Heart right ventricle (tissue), 16 donors: ENCODE measurements at regions not wholly inside any gene's neighbourhood (a gene's known extent, or its start where the extent isn't known, plus 50 kb on each side); places are given as distances from the start of the nearest gene placed in this dataset.

Experiments used
- ATAC-seq, 8 donors: fragments of 200-7000 bp; cut with Tn5 transposase; one replicate each; pipeline ENCODE4 v1.9.1; 2020; ENCODE audit warnings: mild to moderate bottlenecking in 8 of 8, moderate library complexity in 8 of 8, moderate number of reproducible peaks in 1 of 8
- DNase-seq, 2 donors: peaks; one replicate each; pipeline ENCODE4 v3.0.0-alpha.2; 2020
- H3K27ac ChIP-seq, 10 donors: fragments of 200-600 bp; sonication (generic) in 2 of 10; one replicate each; pipeline versions ENCODE4 v1.5.0 to v1.8.0; 2020 to 2022; ENCODE audit warnings: mild to moderate bottlenecking in 3 of 10
- H3K27me3 ChIP-seq, 7 donors: fragments of 200-600 bp; one replicate each; pipeline ENCODE4 v1.8.0; 2021 to 2022; ENCODE audit warnings: mild to moderate bottlenecking in 2 of 7
- H3K36me3 ChIP-seq, 9 donors: fragments of 200-600 bp; sonication (generic) in 1 of 9; one replicate each; pipeline versions ENCODE4 v1.5.0 to v1.8.0; 2020 to 2022; ENCODE audit warnings: mild to moderate bottlenecking in 2 of 9
- H3K4me1 ChIP-seq, 9 donors: fragments of 200-600 bp; sonication (generic) in 1 of 9; one replicate each; pipeline versions ENCODE4 v1.5.0 to v1.8.0; 2020 to 2022; ENCODE audit warnings: mild to moderate bottlenecking in 4 of 9
- H3K4me3 ChIP-seq, 10 donors: fragments of 200-600 bp; sonication (generic) in 2 of 10; one replicate each; pipeline versions ENCODE4 v1.5.0 to v1.8.0; 2020 to 2022; ENCODE audit warnings: mild to moderate bottlenecking in 7 of 10, moderate library complexity in 2 of 10
- H3K9me3 ChIP-seq, 11 donors: fragments of 200-600 bp in 10 of 11; sonication (generic) in 2 of 11; one replicate each; pipeline versions ENCODE4 v1.5.0 to v1.8.0; 2013 to 2022; ENCODE audit warnings: mild to moderate bottlenecking in 2 of 11, control low read depth in 1 of 11, moderate library complexity in 1 of 11
- CTCF ChIP-seq, 9 donors: fragments of 200-600 bp; sonication (generic) in 2 of 9; IDR thresholded peaks; one replicate each; pipeline versions ENCODE4 v1.5.0 to v1.8.0; 2021 to 2022; ENCODE audit warnings: antibody characterized with exemption in 9 of 9, mild to moderate bottlenecking in 5 of 9, moderate library complexity in 1 of 9
- WGBS, 2 donors: extraction: QIAGEN DNeasy Blood & Tissue Kit; methylation state at CpG; one replicate each; pipeline ENCODE4 v1.1.7; 2013; ENCODE audit warnings: inconsistent platforms in 1 of 2; 5-methylcytosine and 5-hydroxymethylcytosine counted together
- intact Hi-C, 10 donors: fragments of 100-400 bp; cut with DNase I; formaldehyde crosslinking; loops; one replicate each; pipeline versions ENCODE4 v1.11.1 to v1.14.2; 2022
- donor health status: Arrhythmogenic right ventricular cardiomyopathy.
- donor health status: ischemic (EF 13 %, LVEDD 7.1; RV severe dilation, severe dysfunction).
- donor health status: healthy with polysubstance abuse.
- donor health status: DM: no; HTN: yes; CAD: no.
- donor health status: DM: no; HTN: no; CAD: no.
- donor health status: ischemic (EF 25% LVEDD 6.9; RV normal size, moderate dysfunction).
- donor health status: ischemic (EF 25% LVEDD 5.7; RV mildly dilated, moderate dysfunction).
- donor health status: healthy.
- donor health status: DM: yes; HTN: yes; CAD: no.
- donor health status: Ischemic cardiomyopathy.
- donor health status: ischemic (EF 35%, LVEDD 5.7; RV mildly dilated, moderate dysfunction).
- donor health status: nonischemic (EF 11% LVEDD 7.7; RV severe dilation, severe dysfunction).
- donor health status: DM: yes; HTN: yes; CAD: no.
- donor health status: PGD.
- donor health status: ischemic (EF 29% LVEDD 5.4; RV normal size, mild dysfunction).
- donor health status: nonischemic (EF 23%, LVEDD 6.1; RV moderate dilation, normal function).

- WGBS, 2 donors = 87 to 89% methylated on average over 5 of the region's 5 CpGs
- no peak for ATAC-seq
- Histone ChIP-seq H3K4me3 (no peak overlapping the region), H3K36me3 (no peaks in the 10 kb centered on the region), H3K27ac (no peak overlapping the region), H3K9me3 (peaks cover 0 to 10% (median 0%) of the 10 kb centered on the region in 11 donors), H3K27me3 (no peaks in the 10 kb centered on the region), H3K4me1 (no peaks in the 10 kb centered on the region)
- intact Hi-C loops = loop anchor here in 1 of 10 donors (1.0 kb wide), 1 partner anchor 8 kb away; no protein-coding TSS in a partner anchor
- TF ChIP-seq CTCF (IDR thresholded peaks at IDR 0.05) = no peak
- no peak for DNase-seq
Measured at GRCh38 chr18:73708591-73708990, 439.0 kb downstream of the FBXO15 start.

- Histone ChIP-seq H3K9me3 (peaks cover 0 to 10% (median 0%) of the 10 kb centered on the region in 11 donors), H3K4me1 (no peaks in the 10 kb centered on the region), H3K27me3 (no peaks in the 10 kb centered on the region), H3K4me3 (no peak overlapping the region), H3K36me3 (no peaks in the 10 kb centered on the region), H3K27ac (no peak overlapping the region)
- no peak for ATAC-seq
- intact Hi-C loops = no loop called here
- 89 to 94% methylated on average over 1 of the region's 1 CpG for WGBS, 2 donors
- no peak for DNase-seq
- TF ChIP-seq CTCF (IDR thresholded peaks at IDR 0.05) = no peak
Measured at GRCh38 chr18:73707035-73707434, 440.6 kb downstream of the FBXO15 start.

DNA sequence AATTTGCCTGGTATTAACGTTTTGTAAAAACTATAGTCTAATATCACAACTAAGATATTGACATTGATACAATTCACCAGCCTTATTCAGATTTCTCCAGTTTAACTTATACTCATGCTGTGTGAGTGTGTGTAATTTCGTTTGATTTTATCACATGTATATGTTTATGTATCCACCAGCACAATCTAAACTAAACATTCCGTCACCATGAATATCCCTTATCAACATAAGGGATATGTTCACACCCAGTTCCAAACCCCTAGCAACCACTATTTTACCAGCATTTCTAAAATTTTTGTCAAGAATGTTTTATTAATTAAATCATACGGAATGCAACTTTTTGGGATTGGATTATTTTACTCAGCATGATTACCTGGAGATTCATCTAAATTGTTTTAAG is 450.3 kb downstream of the FBXO15 start:
- DNase-seq (no peak), ATAC-seq (no peak)
- no peak for TF ChIP-seq CTCF (IDR thresholded peaks at IDR 0.05)
- 64 to 76% methylated on average over 4 of the region's 4 CpGs for WGBS, 2 donors
- peaks cover 0 to 3% (median 0%) of the 10 kb centered on the region in 11 donors for H3K9me3 ChIP-seq
- no peak overlapping the region for H3K4me3 ChIP-seq
- no peak overlapping the region for H3K27ac ChIP-seq
- no peaks in the 10 kb centered on the region for H3K27me3 ChIP-seq
- no peaks in the 10 kb centered on the region for H3K4me1 ChIP-seq
- intact Hi-C loops = no loop called here
- no peaks in the 10 kb centered on the region for H3K36me3 ChIP-seq

DNA sequence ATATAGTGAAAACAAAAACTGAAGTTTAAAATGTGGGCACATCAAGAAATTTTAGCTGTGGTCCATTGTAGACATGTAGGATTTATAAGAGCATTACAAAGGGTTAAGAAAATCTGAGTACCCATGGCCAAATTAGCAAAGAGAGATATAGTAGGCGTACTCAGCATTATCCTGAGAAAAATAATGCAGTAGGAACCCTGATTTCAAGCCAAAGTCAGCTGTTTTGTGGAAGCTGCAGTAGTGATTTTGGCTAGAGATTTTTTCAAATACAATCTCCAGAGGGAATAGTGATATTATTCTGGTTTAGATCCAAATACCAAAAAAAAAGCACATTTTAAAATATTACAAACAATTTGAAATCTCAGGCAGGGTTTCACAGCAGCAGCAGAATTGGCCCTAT is 450.9 kb downstream of the FBXO15 start:
- intact Hi-C loops = no loop called here
- Histone ChIP-seq H3K36me3 (no peaks in the 10 kb centered on the region), H3K27ac (no peak overlapping the region), H3K4me3 (no peak overlapping the region), H3K4me1 (no peaks in the 10 kb centered on the region), H3K9me3 (peaks cover 0 to 3% (median 0%) of the 10 kb centered on the region in 11 donors), H3K27me3 (peaks cover 0 to 4% (median under 1%) of the 10 kb centered on the region in 7 donors)
- 53 to 57% methylated on average over 1 of the region's 1 CpG for WGBS, 2 donors
- TF ChIP-seq CTCF (IDR thresholded peaks at IDR 0.05) = no peak
- DNase-seq (no peak), ATAC-seq (peak in 1 of 8 donors; percentile 58)
